ENCODE measurements at regions not wholly inside any gene's neighbourhood (a gene's known extent, or its start where the extent isn't known, plus 50 kb on each side); places are given as distances from the start of the nearest gene placed in this dataset.

DNA sequence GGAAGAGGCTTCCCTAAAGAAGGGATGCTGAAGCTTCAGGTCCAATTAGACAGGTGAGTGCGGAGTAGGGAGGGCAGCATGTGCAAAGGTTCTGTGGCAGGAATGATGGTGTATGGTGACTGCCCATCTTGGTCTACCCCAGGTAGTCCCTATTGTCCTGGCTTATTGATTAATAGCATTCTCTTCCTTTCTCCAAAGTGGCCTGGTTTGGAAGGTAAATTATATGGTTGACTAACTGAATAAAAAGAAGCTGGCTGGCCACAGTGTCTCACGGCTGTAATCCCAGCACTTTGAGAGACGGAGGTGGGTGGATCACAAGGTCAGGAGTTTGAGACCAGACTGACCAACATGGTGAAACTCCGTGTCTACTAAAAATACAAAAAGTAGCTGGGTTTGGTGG lies 230.5 kb downstream of the MIAT start:
- DNase-seq (ENCODE audit: low spot score in 2 of 2) (no peak), FAIRE-seq (no peak)

DNA sequence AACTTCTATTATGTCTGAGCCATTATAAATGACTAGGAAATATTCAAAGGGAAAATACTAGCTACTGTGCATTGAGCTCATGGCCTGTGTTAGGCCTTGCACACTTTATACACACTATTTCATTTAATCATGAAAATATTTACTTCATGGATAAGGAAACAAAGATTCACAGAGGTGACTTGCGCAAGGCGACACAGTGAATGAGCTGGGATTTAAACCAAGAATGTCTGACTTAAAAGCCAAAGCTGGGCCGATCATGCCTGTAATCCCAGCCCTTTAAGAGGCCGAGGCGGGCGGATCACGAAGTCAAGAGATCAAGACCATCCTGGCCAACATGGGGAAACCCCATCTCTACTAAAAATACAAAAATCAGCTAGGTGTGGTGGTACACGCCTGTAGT lies 231.5 kb downstream of the MIAT start:
- FAIRE-seq, result no peak
- no peak for DNase-seq (ENCODE audit: low spot score in 2 of 2)

DNA sequence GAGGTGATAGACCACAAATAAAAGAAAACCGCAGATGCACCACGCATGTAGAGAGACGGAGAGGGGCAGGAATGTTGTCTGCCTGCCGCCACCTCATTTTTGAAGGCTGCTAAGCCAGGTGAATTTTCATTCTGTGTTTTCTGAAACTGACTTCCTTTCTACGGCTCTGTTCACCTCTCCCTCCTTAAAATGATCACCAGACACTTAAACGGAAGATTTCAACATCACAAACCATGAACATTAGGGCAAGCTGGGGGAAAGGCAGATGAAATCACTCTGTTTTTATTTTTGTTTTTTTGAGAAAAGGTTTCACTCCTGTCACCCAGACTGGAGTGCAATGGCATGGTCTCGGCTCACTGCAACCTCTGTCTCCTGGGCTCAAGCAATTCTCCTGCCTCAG lies 232.4 kb downstream of the MIAT start:
- no peak for DNase-seq (ENCODE audit: low spot score in 2 of 2)
- FAIRE-seq, result no peak

DNA sequence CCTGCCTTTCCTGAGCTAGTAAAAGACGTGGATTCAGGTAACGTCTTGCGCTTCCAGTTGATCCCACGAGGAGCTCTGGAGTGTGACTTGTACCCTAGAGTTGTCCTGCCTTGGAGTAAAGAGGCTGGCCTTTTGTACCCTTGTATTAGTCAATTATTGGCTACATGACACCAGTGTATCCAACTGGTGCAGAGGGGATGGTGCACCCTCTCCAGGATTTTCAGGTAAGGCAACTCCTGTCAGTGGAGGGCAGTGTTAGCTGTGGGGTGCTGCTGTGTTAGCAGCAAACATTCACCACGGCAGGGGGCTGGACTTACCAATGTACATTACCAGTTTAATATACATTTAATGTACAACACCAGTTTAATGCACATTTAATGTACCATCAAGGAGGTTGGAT lies 233.5 kb downstream of the MIAT start:
- FAIRE-seq (no peak), DNase-seq (ENCODE audit: low spot score in 2 of 2) (no peak)

DNA sequence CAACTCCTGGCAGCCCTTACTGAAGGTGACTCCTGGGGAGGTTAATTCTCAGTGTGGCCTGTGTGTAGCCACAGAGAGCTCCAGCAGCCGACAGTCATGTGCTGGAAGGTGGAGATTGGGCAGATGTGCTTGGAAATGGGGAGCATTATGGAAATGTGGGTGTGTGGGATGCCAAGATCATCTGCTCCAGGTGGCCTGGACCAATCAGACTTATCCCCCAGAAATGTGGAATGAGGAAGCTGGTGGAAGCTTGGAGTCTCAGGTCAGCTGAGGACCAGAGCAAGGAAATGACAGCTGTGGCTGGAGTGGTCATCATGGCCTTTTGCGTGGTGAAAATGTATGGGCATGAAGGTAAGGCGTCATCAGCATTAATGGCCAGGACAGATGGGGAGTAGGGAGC lies 234.0 kb downstream of the MIAT start:
- DNase-seq (ENCODE audit: low spot score in 2 of 2) (no peak), FAIRE-seq (no peak)

DNA sequence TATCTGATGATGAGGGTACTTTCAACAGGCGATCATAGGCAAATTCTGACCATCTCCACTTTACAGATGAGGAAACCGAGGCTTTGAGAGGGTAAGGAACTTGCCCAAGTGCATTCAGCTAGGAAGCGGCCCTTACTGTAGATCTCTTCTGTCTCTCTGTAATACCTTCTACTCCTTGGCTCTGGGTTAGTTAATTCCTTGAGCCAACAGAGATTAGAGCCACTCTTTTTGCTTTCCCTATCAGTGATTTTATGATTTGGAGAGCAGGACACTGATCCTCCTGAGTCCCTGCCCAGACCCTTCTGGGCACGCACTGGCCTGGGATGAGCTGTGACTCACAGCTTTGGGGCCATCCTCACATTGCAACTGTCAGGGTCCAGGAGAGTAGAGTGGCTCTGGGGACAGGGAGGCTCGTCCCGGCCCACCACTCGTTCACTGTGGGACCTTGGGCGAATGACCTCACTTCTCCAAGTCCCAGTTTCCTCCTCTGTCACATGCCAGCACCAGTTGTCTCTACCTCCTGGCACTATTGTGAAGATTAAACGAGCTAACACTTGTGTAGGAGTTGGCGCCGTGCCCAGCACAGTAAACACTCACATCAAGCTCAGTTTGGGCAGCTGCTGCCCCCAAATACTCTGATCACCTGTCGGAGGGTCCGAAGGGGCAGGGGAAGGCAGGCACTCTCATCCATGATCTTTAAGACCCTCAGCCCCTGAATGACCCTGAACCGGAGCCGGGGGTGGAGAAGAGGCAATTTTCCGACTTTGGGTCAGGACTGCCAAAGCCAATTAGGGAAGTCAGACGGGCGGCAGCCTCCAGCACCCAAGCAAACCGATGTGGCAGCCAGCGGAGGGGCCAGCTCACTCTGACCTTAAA lies 235.0 kb downstream of the MIAT start:
- no peak for FAIRE-seq
- no peak for DNase-seq (ENCODE audit: low spot score in 2 of 2)

DNA sequence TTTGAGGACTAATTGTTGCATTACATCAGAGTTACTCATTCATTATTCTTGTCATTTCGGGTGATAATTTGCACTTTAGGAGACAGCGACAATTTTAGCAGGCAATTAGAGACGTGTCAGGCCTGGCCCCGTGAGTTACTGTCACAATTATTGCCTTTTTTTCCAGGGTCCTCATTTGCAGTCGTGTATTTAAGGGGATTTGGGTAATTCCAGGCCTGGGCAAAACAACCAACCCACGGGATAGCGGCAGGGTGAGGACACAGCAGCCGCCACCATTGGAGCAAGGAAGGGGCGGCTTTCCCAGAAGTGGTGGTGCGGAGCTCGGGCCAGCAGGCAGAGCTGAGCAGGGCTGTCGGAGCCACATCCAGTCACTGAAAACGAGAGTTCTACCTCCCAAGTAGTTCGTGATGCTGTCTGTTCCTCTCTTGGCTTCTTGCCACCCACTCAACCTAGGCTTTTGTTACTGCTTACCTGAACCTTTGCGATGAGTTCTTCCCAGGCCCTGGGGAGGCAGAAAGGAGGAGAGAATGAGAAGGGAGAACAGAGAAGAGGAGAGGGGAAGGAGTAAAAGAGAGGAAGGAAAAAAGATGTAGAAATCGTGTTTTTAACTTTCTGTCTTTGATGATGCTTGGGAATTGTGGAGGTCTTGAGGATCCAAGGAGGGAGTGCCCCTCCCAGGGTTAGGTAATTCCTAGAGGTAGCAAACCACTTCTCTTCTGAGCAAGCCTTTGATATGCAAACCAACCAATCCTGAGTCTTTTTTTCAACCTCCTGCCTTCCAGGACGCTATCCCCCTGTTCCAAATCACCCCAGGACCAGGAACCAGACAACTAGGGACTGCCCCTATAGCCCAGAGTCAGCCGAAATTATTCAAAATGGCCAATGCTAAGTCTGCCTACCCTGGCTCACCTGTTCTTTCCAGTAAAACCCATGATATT lies 236.1 kb downstream of the MIAT start:
- no peak for DNase-seq (ENCODE audit: low spot score in 2 of 2)
- FAIRE-seq, result no peak

DNA sequence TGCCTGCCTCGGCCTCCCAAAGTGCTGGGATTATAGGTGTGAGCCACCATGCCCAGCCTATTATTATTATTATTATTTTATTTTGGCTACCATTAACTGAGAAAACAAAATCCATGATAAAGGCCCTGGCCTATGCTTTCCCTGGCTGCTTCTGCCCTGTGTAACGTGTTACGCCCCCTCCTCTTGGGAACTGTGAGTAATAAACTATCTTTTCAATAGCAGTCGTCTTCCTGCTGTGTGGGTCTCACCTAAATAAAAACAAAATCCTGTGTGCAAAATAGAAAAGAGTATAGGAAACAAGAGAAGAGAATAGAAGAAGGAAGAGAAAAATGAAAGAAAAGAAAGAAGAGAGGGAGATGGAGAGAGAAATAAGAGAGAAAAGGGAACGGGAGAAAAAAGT lies 237.0 kb downstream of the MIAT start:
- DNase-seq (ENCODE audit: low spot score in 2 of 2), result no peak
- FAIRE-seq, result no peak

DNA sequence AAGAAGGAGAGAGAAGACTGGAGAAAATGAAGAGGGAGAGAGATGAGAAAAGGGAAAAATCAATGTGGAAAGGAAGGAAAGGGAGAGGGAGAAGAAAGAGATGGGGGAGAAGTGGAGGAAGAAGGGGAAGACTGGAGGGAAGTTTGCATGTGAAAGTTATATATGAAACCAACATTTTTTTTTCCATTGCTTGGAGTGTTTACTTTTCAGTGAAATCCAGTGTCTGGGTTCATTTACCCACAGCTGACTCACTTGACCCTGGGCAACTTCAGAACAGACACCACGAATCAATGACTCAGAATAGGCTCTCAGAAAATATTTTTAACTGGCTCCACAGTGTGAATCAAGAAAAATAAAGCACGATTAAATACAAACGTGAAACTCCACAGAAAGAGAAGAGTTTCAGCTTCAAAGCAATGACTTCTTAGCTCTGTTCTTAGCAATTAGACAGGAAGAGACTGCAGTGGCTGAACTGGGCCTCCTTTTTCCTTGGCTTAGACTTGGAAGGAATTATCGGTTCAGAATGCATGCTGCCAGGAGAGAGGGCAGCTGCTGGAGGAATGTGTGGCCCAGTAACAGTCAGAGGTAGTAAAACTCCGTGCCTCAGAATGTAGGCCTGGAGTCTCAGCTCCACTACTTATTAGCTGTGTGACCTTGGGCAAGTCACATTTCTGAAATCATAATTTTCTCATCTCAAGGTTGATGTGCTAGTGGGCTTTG lies 237.5 kb downstream of the MIAT start:
- FAIRE-seq, result no peak
- DNase-seq (ENCODE audit: low spot score in 2 of 2), result no peak

DNA sequence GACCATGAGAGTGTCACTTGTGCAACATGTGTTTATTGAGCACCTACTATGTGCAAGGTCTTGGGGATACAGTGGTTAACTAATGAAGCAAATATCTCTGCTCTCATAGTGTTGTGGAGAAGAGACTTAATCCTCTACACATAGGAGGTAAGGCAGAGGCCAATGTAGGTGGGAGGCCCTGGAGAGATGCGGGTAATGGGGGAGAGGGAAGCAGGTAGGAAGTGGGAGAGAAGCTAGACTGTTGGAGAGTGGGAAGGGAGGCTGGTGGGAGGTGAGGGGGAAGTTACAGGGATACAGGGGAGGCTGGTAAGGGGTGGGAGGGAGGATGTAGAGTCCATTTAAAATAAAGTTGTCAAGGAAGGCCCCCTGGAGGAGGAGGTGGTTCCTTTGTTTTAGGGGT lies 240.0 kb downstream of the MIAT start:
- FAIRE-seq (no peak), DNase-seq (ENCODE audit: low spot score in 2 of 2) (no peak)

DNA sequence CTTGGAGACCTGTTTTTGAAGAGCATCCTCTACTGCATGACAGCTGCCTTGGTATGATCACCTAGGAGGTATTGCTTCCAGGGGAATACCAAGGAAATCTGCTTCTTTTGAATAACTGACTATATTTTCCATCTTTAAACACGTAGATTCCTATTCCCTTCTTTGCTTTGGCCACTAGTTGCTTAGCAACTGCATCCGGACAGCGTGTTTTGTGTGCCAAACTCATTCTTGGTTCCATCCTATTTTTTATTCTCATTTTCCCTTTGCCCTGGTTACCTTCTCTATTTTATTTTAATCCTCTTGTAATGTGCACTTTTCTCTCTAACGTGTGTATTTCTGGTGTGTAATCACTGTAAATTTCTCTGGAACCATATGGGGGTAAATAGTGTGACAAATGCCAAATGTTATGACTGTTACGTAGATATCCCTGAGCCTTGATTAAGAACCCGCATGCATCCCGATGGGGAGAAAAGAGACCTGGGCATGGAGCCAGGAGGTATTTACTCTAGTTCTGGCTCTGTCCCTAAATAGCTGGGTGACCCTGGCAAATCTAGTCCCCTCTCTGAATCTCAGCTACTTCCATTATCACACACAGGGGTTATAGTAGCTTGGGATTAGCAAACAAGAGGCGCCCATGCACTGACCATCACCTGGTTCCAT lies 241.7 kb downstream of the MIAT start:
- DNase-seq (ENCODE audit: low spot score in 2 of 2) (no peak), FAIRE-seq (no peak)

DNA sequence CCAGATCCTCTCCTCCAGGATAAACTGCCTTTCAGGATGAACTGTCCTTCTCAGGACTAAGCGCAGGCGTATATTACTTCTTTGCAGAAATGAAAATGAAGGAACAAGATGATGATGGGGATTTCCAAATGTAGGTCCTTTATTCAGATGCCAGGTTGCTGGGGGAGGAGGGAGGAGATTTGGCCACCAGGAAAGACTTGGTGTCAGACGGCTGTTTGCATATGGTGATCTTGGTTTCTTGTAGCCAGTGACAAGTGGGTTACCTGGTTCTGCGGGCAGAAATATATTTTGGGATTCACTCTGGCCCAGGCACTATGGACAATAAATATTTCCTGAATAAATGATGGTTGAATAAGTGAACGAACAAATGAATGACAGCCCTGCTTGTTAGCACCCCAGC lies 243.4 kb downstream of the MIAT start:
- no peak for DNase-seq (ENCODE audit: low spot score in 2 of 2)
- no peak for FAIRE-seq

DNA sequence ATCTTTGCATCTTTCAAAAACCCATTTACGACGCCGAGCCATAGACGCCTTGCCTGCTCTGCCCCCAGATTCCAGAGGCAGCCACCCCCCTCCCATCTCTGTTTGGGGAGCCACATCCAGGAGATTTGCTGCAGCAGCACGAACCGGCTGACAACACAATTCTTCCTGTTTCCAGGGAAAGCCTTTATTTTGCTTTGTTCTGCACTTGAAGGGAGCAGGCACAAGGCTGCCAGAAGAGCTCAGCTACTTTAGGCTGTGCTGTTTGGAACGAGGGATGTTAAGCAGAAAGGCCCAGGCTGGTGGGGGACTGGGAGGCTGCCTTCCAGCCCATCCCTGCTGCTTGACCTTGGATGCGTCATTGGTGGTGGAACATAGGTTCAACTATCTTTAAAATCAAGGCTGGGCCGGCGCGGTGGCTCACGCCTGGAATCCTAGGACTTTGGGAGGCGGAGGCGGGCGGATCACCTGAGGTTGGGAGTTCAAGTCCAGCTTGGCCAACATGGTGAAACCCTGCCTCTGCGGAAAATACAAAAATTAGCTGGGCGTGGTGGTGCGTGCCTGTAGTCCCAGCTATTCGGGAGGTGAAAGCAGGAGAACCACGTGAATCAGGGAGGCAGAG lies 243.9 kb downstream of the MIAT start:
- FAIRE-seq, result no peak
- no peak for DNase-seq (ENCODE audit: low spot score in 2 of 2)

DNA sequence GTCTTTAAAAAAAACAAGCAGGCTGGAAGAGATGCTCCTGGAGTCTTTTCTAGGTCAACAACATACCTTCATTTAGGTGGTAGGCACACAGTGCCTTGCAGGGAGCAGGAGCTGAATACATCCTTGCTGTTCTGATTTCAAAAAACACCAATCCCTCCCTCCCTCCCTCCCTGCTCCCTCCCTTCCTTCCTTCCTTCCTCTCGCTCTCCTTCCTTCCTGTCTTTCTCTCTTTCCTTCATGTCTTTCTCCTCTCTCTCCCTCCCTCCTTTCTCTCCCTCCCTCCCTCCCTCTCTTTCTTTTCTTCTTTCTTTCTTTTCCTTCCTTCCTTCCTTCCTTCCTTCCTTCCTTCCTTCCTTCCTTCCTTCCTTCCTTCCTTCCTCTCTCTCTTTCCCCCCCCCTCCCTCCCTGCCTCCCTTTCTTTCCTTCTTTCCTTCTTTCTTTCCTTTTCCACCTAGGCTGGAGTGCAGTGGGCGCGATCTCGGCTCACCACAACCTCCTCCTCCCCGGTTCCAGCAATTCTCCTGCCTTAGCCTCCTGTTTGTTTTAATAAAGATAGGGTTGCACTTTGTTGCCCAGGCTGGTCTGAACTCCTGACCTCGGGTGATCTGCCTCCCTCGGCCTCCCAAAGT lies 245.1 kb downstream of the MIAT start:
- no peak for DNase-seq (ENCODE audit: low spot score in 2 of 2)
- FAIRE-seq, result no peak

DNA sequence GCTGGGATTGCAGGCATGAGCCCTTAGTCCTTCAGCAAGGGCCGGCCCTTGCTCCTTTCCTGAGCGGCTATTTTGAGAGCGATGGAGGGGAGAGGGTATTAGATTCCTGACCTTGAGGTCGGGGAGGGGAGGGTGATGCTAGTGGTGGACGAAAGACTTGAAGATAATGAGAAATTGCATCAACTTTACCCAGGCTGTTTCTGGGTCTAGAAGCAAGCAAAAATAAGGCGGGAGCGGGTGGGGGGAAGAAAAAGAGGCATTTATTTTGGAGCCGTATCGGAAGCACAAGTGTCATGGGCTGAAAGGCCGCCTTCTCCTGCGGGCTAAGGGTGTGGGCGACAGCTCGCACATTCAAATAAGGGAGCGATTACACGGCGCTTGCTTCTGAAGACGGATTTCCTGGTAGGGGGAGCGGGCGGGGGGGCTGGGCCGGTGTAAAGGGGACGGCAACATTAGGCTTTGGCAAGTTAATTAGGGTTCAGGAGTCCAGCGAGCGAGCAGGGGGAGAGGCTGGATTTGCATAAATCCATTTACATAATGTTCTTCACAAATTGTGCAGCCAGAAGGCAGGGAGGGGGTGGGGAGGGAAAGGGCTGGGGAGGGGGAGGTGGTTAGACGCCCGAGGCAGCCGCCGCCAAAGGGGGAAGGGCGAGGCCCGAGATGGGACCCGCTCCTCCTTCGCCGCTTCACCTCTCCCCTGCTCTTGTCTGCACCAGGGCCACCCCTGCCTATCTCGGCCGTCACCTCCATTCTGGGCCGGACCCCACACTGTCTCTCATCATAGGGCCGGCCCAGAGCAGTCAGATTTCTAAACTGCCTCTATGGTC lies 245.9 kb downstream of the MIAT start:
- FAIRE-seq, result no peak
- DNase-seq (ENCODE audit: low spot score in 2 of 2), result no peak

DNA sequence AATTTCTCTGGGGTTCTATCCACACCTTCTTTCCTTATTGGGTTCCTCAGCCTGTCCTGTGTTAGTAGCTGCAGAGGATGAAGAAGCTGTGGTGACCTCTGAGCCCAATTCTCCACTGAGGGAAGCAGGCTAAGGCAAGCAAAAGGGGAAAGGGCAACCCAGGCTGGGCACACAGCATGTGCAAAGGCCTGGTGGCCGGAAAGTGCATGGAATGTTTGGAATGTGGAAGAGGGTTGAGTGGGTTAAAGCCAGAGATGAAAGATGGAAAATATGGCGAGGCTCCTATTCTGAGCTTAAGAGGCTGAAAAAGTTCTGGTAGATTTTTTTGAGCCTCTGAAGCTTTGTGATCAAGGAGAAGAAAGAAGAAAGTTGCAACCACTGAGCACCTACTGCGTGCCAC lies 247.1 kb downstream of the MIAT start:
- DNase-seq (ENCODE audit: low spot score in 2 of 2) (no peak), FAIRE-seq (no peak)

DNA sequence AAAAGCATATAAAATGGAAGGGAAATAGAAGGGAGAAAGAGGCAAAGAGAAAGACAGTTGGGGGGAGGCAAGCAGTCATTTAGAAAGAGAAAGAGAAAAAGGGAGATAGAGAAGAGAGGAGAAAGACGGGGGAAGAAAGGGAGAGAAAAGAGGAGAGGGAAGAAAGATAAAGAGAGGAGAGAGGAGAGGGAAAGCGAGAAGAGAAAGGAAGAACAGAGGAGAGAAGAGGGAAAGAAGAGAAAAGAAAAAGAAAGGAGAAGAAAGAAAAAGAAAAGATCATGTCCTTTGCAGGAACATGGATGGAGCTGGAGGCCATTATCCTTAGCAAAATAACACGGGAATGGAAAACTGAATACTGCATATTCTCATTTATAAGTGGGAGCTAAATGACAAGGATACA lies 247.7 kb downstream of the MIAT start:
- FAIRE-seq, result no peak
- no peak for DNase-seq (ENCODE audit: low spot score in 2 of 2)

DNA sequence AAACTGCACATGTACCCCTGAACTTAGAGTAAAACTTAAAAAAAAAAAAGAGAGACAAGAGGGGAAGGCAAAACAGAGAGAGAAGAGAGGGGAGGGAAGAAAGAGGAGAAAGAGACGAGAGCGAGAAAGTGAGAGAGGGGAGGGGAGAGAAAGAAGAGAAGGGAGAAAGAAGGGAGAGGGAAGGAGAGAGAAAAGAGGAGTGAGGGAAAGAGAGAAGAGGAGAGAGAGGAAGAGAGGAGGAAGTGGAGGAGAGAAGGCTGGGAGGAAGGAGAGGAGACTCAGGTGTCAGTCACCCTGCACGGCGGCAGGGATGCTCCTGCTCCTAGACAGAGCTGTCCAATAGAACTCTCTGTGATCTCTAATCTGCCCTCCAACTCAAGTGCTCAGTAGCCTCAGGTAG lies 248.3 kb downstream of the MIAT start:
- no peak for DNase-seq (ENCODE audit: low spot score in 2 of 2)
- no peak for FAIRE-seq

DNA sequence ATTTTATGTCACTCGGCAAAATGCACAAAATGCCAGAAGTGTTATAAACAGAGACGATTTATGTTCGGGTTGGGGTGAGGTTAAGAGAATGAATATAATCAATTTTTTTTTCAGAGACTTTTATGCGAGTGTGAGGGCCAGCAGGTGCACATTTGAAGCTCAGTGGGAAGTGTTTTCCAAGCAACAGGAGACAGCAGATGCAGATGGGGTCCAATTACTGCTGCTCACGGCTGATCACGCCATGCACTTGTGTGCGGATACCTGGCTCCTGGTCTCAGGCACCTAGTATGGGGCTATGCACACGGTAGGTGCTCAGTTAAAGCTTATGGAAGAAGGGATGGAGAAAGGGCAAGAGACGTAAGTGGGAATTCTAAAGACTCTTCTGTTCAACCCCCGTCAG lies 249.1 kb downstream of the MIAT start:
- DNase-seq (ENCODE audit: low spot score in 2 of 2), result no peak

More for the DNA sequence above, 249.1 kb downstream of the MIAT start:
- FAIRE-seq, result no peak

Data from frontal cortex (tissue), 3 donors.